GM19463 (cell line): ENCODE measurements at regions not wholly inside any gene's neighbourhood (a gene's known extent, or its start where the extent isn't known, plus 50 kb on each side); places are given as distances from the start of the nearest gene placed in this dataset.

Experiments
- ATAC-seq: cut with Tn5 transposase; IDR thresholded peaks from one replicate; pipeline ENCODE4 v1.9.1; 2021; ENCODE audit warnings: mild to moderate bottlenecking, moderate library complexity; ENCODE audit not compliant: unreplicated experiment

GRCh38 chr7:115478426-115478825 lies 552.1 kb downstream of the TFEC start:
- ATAC-seq, result no peak

GRCh38 chr7:115477193-115477651 lies 553.3 kb downstream of the TFEC start:
- ATAC-seq, result peak; percentile 36

GRCh38 chr7:115476671-115477181 lies 553.8 kb downstream of the TFEC start:
- ATAC-seq, result no peak

GRCh38 chr7:115475761-115476385 lies 554.0 kb downstream of the MDFIC start:
- ATAC-seq, result peak; percentile 55

GRCh38 chr7:115475206-115475605 lies 553.3 kb downstream of the MDFIC start:
- ATAC-seq, result no peak

GRCh38 chr7:115474137-115474536 lies 552.2 kb downstream of the MDFIC start:
- ATAC-seq, result no peak

GRCh38 chr7:115471891-115472290 lies 550.0 kb downstream of the MDFIC start:
- ATAC-seq, result no peak

GRCh38 chr7:115462301-115463015 lies 540.6 kb downstream of the MDFIC start:
- no peak for ATAC-seq

GRCh38 chr7:115449689-115450088 lies 527.8 kb downstream of the MDFIC start:
- no peak for ATAC-seq

- ATAC-seq, result no peak
These were observed 525.6 kb downstream of the MDFIC start for GRCh38 chr7:115447495-115447894.

GRCh38 chr7:115441033-115441432 lies 519.1 kb downstream of the MDFIC start:
- ATAC-seq, result no peak

GRCh38 chr7:115435178-115435577 lies 513.3 kb downstream of the MDFIC start:
- peak; percentile 85 for ATAC-seq

- ATAC-seq, result no peak
These were observed 508.0 kb downstream of the MDFIC start for GRCh38 chr7:115429918-115430317.

- ATAC-seq, result no peak
These were observed 495.8 kb downstream of the MDFIC start for GRCh38 chr7:115417662-115418061.

- peak; percentile 79 for ATAC-seq
These were observed 489.2 kb downstream of the MDFIC start for GRCh38 chr7:115410972-115411686.

GRCh38 chr7:115410434-115410820 lies 488.5 kb downstream of the MDFIC start:
- no peak for ATAC-seq

GRCh38 chr7:115409682-115410433 lies 488.0 kb downstream of the MDFIC start:
- peak; percentile 26 for ATAC-seq

- ATAC-seq, result no peak
These were observed 484.3 kb downstream of the MDFIC start for GRCh38 chr7:115406219-115406618.

- ATAC-seq, result no peak
These were observed 465.2 kb downstream of the MDFIC start for GRCh38 chr7:115387137-115387536.

GRCh38 chr7:115379321-115379720 lies 457.4 kb downstream of the MDFIC start:
- no peak for ATAC-seq

GRCh38 chr7:115368998-115369397 lies 447.1 kb downstream of the MDFIC start:
- peak; percentile 42 for ATAC-seq
